HG03095 (cell line): ENCODE measurements at regions not wholly inside any gene's neighbourhood (a gene's known extent, or its start where the extent isn't known, plus 50 kb on each side); places are given as distances from the start of the nearest gene placed in this dataset.
"Not testable (repeated sequence)": the region's sequence is repeated elsewhere in the genome, so short reads cannot be mapped to it uniquely, and the experiment has no call there.

Experiments used
- ATAC-seq: cut with Tn5 transposase; IDR thresholded peaks from one replicate; pipeline ENCODE4 v1.9.1; 2021; ENCODE audit warnings: moderate library complexity; ENCODE audit not compliant: unreplicated experiment

DNA sequence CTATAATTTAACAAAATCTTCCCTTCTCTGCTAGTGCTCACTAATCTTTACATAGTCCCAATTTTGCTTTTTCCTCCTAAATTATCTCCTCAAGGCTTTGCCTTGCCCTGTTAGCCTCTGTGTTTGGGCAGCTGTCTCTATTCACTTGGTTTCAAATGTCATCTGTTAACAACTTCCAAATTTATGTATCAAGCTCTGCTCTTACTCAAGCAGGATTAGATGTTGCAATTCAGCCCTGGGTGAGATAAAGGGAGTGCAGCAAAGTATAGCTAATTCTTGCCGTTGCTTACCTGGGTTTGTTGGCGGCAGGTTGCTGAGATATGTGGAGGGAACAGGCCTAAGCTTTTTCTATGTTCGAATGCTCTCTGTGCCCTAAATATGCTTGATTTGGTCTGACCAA lies 483.8 kb downstream of the DMAC1 start:
- ATAC-seq, result no peak

DNA sequence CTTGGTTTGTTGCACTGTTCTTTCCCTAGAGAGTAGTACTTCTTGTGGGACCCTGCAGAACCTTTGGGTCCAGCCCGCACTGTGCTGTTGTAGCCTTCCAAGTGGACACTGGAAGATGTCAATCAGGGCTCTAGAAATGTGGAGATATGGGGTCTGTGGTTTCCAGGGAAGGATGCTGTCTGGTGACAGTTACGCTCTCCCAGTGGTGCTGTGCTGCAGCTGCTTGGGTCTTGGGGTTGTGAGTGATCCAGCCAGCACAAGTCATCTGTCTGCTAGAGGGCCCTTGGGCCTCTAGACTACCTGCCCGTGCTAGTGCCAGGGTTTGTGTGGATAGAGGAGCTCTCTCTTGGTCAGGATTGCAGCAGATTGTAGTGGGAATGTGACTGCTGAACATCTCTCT lies 484.5 kb downstream of the DMAC1 start:
- ATAC-seq, result no peak

DNA sequence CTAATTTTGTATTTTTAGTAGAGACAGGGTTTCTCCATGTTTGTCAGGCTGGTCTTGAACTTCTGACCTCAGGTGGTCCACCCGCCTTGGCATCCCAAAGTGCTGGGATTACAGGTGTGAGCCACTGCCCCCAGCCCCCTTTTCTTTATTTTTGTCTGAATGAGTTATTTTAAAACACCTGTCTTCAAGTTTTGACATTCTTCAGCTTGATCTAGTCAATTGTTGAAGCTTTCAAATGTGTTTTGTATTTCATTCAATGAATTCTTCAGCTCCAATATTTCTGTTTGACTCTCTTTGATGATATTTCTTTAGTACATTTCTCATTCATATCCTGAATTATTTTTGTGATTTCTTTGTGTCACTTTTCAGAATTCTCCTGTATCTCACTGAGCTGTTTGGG lies 486.2 kb downstream of the DMAC1 start:
- ATAC-seq, result no peak

DNA sequence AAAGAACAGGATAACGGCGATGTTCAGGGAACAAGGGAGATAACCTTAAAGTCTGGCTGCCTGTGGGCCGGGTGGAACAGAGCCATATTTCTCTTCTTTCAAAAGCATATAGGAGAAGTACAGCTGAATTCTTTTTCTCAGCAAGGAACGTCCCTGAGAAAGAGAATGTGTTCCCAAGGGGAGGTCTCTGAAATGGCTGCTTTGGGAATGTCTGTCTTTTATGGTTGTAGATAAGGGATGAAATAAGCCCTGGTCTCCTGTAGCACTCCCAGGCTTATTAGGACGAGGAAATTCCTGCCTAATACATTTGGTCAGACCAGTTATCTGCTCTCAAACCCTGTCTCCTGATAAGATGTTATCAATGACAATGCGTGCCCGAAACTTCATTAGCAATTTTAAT lies 490.5 kb downstream of the DMAC1 start:
- not testable (repeated sequence) for ATAC-seq

DNA sequence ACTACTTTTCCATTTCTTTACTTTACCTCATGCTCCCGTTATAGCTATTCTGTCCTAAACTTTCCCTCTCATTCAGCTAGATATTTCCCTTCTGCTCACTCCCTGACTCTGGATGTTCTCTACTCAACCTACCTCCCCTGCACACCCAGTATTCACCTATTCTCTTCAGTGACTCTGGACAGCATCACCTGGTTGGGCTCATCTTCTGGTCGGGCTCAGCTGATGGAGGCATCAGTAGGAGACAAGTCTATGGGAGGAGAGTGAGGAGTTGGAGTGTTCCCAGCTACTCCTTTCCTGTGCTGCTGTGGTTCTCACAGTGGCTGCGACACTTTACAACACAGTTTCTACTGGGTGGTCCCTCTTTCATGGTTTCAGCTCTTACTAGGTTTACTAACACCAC lies 493.9 kb downstream of the DMAC1 start:
- no peak for ATAC-seq

DNA sequence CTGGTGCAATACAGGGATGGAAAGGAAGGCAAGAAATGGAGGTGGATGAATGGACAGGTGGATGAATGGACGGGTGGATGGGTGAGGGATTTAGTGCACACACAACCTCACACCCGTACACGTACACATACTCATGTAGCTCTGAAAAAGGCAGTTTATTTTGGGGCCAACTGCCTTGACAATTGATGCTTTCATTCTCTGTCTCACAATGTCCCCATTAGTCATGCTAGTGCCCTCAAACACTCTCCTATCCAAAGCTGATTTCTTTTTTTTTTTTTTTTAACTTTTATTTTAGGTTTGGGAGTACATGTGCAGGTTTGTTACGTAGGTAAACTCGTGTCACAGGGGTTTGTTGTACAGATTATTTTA lies 495.0 kb downstream of the DMAC1 start:
- no peak for ATAC-seq

DNA sequence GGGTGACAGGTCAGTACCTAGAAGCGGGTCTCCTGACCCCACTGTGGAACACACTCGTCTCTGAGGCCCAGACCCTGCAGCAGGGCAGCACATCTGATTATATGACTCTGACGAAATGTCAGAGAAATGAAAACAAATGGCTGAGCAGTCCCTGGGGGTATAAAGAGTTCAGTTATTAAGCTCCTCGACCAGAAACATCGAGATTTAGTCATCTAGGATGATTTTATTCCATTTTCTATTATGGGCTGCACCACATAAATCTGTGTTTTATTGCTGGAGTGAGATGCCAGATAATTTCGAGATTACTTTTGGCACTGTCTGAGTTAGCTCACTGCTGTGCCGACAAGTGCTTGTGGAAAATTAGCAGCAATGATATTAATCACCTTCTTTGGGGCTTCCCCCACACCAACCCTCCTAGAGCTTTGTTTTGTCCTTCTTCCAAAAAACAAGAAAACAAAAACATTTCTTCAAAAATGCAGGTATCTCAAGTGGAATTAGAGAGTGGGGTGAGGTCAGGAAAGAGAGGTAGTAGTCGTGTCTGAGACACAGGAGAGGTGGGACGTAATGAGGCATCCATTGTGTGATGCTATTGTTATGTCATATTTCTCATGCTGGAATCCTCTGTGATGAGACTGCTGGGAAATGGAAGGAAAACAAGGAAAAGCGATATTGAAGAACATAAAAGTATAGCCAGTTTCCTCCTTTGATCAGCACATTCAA lies 495.5 kb downstream of the DMAC1 start:
- ATAC-seq, result no peak

DNA sequence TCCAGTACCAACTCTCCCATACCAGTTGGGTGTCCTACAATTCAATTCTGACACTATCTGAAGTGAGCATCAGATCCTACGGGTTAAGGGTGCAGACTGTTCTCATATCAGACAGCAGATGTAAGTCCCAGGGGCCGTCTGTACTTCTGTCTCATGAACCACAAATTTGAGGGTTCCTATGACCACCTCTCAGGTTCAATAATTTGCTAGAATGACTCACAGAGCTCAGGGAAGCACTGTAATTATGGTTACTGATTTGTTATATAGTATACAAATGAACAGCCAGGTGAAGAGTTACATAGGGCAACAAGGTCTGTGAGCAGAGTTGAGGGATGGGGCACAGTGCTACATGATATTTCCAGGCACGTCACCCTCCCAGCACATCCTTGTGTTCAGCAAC lies 499.1 kb downstream of the DMAC1 start:
- no peak for ATAC-seq

DNA sequence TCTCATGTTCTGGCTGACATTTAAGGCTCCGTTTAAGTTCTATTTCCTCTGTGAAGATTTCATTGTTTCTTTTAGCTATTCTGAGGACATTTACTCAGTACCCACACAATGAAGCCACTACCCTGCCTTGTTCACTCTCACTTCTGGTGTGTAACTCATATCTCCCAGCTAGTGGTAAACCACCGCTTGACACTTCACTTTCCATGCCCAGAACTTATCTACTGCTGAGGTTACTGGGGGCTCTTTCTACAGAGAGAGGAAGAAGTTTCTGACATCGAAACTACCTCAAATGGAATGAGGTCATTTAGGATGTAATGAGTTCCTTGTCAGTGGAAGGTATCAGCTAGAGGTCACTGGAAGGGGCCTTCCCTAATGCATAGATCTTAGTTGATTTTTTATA lies 501.5 kb downstream of the DMAC1 start:
- peak; percentile 98 for ATAC-seq

DNA sequence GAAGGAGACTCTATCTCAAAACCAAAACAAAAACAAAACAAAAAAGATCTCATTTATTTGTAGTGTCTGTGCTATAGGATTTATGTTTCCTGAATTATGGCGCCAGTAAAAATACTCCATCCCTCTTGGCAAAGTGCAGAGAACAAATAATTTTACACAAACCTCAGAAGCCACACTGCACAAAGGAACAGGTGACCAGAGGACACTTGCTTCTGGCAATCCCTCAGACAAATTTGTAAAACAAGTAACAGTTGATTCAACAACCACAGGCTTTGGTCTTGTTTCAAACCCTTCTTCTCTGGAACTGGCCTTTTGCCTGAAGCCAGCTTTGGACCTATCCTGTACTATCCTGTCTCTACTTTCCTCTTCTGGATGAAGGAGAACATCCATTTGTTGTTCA lies 502.1 kb downstream of the DMAC1 start:
- ATAC-seq, result no peak

DNA sequence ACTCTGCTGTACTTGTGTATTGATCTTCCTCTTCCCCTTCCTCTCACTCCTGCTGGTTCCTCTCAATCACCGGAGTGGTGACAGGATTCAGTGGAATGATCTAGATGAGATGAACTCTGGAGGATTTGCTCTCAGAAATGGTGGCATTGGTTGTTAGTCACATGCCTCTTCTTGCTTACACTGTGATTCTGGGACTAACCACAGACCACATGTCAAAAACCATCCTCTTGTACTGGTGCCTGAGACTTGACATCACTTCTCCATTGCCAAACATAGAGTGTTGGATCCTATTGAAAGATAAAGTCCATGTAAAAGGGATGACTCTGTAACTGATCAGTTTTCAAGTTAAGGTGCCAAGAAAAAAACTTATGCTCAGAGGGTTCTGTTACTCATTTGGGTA lies 506.5 kb downstream of the DMAC1 start:
- no peak for ATAC-seq

DNA sequence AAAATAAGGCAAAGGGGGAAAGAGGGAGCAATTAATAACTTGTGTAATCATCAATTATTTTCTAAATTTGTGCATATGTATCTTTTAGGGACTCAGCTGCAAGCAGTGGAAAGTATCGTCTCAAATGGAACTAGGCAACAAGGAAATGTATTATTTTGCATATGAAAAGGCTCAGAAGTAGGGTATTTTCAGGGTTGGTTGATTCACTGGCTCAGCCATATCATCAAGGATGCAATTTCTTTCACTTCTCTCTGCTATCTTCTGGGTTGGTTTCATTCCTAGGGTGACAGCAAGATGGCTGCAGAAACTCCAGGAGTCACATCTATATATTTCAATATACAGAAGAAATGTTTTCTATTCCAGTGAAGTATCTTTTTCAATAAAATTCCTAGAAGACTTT lies 509.8 kb downstream of the DMAC1 start:
- ATAC-seq, result no peak

DNA sequence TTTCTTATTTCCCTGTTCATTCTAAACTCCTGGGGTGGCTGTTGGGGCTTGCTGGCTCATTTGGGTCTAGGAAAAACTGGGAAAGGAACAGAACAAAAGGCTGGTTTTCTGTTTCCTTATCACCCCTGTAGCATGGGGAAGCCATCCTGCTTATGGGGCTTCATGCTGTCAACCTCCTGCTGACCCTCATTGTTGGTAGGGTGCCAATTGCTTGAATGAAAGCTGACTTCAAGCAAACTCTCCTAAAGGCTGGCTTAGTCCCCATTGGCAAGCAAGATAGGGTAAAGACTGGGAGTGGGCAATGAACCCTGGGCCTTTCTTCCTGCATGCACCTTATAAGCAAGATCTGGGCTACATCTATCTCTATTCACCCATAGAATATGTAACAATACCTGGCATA lies 511.6 kb downstream of the DMAC1 start:
- no peak for ATAC-seq

DNA sequence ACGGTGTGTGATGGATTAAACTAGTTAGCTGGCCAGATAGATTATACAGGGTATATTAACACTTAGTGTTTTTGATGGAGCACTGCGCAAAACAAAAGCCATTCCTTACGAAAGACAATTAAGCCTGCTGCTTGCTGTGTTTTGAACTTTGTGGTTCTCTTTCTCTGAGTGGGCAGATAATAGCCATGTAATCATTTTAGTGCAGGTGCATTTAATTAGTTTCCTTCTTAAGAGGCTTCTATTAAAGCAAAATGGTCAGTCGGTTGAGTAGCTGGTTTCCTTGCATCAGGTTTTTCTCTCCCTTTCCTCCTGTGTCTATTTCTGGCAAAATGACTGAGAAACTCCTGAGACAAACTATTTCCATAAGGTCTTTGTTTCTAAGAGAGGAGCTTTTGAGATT lies 512.5 kb downstream of the DMAC1 start:
- ATAC-seq, result no peak

DNA sequence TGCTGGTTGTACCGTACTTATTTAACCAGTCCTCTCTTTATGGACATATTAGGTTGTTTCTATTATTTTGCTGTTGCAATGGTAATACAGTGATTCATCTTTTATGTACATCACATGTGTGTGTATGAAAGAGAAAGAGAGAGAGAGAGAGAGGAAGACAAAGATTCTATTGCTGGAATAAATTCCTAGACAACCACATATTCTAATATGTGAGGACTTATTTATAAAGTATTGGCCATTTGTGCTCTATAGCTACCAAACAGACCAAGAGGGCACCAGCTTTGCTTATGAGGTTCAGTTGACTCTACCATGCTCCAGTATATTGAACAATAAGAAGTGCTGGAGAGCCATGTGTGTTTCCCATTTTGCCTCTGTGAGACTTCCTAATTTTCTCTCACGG lies 513.5 kb downstream of the DMAC1 start:
- ATAC-seq, result no peak

DNA sequence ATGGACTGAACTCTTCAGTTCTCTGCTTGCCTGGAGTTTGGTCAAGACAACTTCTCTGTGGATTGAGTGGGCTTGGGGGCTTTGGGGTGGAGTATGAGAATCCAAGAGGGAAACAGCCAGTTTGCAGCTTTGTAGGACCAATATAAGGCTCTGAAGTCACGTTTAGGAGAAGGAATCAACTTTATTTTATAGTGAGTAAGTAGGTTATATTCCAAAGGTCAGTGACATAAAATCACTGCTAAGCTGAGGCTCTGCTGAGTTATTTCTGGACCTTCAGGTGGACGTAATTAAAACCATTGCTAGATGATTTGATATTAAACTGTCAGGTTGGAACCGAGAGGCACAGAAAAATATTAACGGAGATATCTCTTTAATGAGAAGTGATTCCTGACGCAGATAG lies 514.4 kb downstream of the DMAC1 start:
- no peak for ATAC-seq

DNA sequence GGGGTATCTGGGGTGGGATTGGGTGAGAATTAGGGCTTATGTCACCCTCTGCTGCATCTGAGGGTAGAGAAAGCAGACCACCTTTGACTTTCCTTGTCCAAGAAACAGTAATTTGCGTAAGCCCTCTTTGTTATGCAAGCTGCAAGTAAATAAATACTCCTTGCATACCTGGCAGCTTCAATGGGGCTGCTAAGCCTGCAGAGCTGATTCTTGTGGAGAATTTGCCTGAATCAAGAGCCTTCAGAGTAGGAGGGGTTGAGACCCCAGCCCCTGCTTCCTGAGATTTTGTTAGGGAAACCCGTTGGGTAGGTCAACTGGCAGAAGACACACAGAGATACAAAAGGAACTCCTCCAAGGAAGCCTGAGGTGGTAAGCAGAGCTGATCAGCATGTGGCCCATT lies 515.1 kb downstream of the DMAC1 start:
- ATAC-seq, result no peak

DNA sequence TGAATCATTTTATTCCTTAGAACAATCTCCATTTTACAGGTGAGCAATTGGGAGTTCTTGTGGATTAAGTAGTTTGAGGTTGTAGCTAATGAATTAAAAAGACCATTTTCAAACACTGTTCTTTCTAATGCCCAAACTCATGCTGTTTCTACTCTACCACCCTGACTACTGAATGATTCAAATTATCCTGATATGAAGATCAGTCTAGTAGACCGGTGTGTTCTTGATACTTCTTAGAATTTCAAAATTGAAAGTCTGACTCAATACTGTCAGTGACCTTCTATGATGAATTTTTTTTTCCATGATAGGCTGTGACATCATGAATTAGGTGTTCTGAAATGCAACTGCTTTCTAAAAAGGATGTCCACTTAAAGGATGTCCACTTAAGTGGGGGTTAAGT lies 515.5 kb downstream of the DMAC1 start:
- ATAC-seq, result no peak

DNA sequence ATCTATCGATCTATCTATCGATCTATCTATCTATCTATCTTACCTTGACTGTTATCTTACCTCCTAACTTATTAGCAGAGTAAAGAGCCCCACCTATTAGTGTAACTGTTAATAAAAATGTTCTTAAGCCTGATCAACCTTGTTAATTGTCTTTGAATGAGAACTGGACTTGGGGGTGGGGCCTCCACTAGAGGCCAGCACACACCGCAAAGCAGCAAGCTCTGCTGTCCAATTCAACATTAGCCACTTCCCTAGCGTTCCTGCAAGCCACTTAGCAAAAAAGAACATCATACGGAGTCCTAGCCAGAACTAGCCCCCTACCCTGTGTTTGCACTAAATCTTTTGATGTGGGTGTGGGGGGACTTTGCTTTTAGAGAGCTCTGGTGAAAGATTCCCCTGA lies 515.8 kb downstream of the KDM4C start:
- ATAC-seq, result no peak

DNA sequence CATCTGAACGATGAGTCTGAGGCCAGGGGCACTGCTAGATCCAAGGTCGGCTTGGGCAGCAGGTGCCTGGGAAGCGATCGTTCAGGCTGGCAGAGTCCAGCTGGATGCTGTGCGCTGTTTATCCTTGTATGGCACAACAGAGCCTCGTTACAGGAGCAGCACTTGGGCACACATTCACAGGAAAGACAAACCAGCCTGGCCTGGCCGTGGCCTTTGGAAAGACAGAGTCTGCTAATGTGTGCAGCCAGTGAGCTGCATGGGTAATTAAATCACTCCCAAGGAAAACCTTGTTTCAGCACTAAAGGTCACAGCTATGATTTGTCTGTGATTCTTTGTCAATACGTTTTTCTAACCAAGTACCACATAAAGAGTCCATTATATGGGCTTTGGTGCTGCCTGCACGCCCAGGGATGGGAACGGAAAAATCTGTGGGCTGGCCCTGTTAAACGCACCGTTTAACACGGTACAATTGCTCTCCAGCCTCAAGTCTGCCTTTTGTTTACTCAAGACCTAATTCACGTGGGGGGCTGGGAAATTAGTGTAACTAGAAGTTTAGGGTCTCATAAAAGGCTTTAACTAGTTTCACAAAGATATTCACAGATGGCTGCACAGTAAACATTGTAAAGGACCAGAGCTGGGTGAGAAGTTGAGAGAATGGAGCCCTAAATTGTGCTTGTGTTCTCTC lies 509.3 kb downstream of the KDM4C start:
- ATAC-seq, result no peak

DNA sequence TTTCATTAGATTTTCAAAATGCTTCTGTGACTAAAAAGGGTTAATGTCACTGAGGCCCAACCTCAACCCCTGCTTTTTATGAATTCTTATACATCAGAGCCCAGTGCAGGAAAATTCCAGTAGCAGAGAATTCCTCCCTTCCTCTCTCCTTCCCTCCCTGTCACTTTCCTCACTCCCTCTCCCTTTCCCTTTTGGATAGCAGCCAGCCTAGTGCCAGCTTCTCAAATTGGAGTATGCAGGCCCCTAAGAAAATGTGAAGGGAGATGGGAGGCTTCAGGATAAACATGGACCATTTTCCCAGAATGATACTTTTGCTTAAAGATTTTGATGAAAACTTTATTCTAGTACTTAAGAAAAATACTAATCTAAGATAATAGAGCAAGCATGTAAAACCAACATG lies 507.4 kb downstream of the KDM4C start:
- no peak for ATAC-seq

DNA sequence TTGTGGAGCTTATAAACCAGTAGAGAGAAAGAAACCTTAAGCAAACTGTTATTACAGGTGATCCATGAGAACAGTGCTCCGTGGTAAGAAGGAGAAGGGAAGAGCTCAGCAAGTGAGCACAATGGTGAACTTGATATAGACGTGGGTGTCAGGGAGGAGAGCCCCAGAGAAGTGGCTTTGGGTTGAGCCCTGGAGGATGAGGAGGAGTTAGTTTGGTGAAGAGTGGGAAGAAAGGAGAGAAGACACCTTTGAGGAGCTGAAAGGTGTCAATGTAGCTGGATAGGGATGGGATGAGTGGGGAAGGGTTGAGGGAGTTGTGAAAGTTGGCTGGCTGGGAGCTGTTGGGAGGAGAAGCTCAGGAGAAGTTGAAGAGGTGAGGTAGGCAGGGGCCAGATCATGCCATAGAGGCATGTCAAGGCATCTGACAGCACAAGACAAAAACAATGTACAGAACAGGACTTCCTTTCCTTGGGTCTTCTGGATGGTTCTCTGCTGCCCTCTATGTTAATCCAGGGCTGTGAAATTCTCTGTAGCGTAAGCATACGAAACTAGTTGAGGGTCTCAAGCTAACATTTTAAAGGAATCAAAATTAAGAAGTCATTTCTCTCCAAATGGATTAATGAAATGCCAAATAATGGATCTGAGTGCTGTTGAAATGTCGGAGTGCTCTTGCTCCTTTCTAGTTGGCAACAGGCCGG lies 501.9 kb downstream of the KDM4C start:
- ATAC-seq, result no peak
